ENCODE measurements at regions not wholly inside any gene's neighbourhood (a gene's known extent, or its start where the extent isn't known, plus 50 kb on each side); places are given as distances from the start of the nearest gene placed in this dataset.
"Not testable (repeated sequence)": the region's sequence is repeated elsewhere in the genome, so short reads cannot be mapped to it uniquely, and the experiment has no call there.

DNA sequence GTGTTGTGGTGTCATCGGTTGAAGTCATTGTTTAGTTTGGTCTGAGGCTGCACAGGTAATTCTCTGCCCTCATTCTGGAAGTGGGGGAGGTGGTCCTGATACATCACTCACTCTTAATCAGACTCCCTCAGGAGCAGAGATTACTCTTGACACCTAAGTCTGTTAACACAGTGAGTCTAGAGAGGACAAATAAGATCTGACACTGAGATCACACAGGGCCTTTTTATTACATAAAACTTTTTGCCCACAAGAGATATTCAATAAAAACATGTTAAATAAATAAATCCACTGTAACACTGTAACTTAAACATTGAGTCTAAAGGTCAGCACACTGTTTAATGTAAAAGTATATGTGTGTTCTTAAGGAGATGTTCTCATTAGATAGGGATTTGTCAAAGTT is 57.1 kb upstream of the MBNL1 start:
- no peak for DNase-seq (ENCODE audit: low read depth in 2 of 3, low spot score in 1 of 3)

DNA sequence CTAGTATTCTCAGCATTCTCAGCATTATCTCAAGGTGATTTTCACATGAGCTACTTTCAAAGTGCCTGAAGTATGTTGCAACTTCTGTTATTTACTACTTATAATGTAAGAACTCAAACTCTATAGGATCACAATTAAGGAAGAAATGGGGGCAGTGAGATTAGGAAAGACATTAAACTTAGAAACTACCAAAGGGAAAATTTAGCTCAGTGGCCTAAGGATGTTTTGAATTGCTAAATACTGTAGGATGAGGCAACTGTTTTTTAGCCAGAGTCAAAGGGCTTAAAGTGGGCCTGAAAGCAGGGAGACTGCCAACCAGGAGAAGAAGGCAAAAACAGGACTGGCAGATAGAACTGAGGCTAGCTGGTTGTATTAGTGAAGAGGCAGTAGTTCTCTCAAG is 55.5 kb upstream of the MBNL1 start:
- no peak for DNase-seq (ENCODE audit: low read depth in 2 of 3, low spot score in 1 of 3)

DNA sequence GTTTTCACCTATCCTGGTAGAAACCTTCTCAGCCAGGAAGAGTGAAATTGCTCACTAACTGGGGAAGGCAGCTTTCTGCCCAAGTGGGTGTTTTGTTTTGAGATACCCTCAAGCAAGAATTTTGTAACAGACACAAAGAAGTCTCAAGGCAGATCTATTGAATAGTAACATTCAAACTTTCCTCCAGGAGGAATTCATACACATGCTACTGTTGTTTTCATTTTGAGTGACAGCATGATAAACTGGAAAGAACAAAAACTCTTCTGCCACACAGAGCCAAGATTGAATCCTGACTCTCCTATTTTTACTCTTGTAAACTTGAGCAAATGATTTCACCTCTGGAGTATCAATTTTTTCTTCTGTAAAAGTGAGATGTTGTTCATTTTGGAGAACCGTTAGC is 54.8 kb upstream of the MBNL1 start:
- DNase-seq (ENCODE audit: low read depth in 2 of 3, low spot score in 1 of 3), result no peak

DNA sequence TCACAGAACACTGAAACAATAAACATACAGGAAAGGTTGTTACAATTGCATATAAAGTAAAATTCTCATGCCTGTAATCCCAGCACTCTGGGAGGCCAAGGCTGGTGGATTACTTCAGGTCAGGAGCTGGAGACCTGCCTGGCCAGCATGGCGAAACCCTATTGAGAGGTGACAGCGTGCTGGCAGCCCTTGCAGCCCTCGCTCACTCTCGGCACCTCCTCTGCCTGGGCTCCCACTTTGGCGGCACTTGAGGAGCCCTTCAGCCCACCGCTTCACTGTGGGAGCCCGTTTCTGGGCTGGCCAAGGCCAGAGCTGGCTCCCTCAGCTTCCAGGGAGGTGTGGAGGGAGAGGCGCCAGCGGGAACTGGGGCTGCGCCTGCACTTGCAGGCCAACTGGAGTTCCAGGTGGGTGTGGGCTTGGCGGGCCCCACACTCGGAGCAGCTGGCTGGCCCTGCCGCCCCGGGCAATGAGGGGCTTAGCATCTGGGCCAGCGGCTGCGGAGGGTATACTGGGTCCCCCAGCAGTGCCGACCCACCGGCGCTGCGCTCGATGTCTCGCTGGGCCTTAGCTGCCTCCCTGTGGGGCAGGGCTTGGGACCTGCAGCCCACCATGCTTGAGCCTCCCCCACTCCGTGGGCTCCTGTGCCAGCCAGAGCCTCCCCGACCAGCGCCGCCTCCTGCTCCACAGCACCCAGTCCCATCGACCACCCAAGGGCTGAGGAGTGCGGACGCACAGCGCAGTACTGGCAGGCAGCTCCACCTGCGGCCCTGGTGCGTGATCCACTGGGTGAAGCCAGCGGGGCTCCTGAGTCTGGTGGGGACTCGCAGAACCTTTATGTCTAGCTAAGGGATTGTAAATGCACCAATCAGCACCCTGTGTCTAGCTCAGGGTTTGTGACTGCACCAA is 51.5 kb upstream of the MBNL1 start:
- DNase-seq (ENCODE audit: low read depth in 2 of 3, low spot score in 1 of 3), result not testable (repeated sequence)

DNA sequence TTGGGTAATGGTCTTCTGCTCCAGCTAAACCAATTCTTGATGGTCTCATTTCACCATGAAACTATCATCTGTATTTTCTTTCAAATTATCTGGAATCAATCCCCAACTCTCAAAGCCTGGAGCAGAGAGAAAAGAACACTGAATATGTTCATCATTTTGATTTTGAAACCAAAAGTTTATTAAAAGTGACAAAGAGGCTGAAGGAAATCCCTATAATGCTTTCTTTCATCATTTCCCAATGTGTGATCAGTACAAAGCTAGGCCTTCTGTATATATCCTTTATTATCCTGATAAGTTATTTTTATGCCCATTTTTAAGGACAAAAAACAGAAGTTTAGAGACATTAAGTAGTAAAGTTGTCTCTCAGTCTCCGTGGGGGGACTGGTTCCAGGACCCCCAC is 50.1 kb upstream of the MBNL1 start:
- no peak for DNase-seq (ENCODE audit: low read depth in 2 of 3, low spot score in 1 of 3)
